ENCODE measurements at regions not wholly inside any gene's neighbourhood (a gene's known extent, or its start where the extent isn't known, plus 50 kb on each side); places are given as distances from the start of the nearest gene placed in this dataset.
A peak's percentile ranks its signal among the peaks of the same experiment; 100 is the strongest.

DNA sequence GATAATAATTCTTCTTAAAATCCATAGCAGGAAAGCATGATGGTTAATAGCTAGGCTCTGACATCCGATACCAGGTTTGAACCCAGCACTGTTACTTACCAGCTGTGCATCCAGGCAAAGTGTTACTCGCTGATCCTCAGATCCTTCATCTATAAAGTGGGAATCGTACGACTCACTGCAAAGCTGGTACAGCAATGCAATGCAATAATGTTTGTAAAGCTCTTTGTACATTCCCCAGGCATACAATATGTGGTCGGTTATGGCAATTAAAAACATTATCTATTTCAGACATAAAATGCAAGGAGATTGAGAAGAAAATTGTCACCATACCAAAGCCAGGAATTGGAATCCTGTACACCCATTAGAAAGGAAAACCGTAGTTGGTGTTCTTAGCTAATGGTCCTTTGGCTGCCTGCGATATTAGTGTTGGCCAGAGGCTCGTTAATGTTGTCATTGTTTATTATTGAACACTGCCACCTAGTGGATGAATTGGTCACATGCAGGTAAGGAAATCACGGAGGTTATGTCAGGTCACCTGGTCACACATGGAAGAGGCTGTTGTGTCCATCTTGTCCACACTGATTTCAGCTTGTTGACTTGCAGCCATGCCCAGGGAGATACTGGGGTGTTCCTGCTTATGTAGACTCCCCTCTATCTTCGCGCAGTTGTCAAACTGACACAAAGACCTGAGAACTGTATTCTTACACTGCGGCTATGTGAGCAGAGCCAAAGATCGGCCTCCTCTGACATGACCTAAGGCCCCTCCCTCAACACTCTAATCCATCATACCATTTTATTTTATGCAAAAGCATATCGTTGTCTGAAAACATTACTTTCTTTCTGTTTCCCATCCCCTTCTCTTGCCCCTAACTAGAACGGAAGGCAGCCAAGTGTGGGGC, 87.5 kb upstream of the PPP2R2B start:
- no peak overlapping the region for H3K27ac ChIP-seq (ENCODE audit: low read depth, low read length, severe bottlenecking)
- no peak overlapping the region for H3K4me3 ChIP-seq (ENCODE audit: extremely low read depth, insufficient read depth, low read length, poor library complexity, severe bottlenecking)
- 48 to 62% methylated on average over 10 to 11 of the region's 15 CpGs for WGBS, 2 experiments (ENCODE audit: insufficient coverage in 2 of 2)

DNA sequence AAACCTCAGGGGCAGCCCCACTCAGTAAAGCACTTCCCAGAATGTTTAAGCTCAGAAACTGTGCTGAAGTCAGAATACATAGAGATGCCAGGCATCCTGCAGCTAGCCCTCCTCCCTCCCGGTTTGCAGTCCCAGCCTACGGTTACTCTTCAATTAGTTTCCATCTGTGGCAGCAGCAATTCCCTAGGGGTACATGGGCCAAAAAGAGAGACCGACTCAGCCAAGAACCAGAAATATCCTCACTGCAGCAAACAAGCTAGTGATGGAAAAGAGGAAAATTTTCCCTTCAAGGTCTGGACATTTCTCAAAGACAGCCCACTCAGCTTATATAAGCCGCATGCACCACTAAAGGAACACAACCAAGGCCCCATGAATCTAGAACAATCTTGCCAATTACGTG, 89.1 kb upstream of the PPP2R2B start:
- Histone ChIP-seq H3K9me3 (ENCODE audit: control insufficient read depth, low read length) (no peaks in the 10 kb centered on the region), H3K27ac (ENCODE audit: low read depth, low read length, severe bottlenecking) (no peak overlapping the region), H3K4me3 (ENCODE audit: extremely low read depth, insufficient read depth, low read length, poor library complexity, severe bottlenecking) (no peak overlapping the region), H3K36me3 (ENCODE audit: control insufficient read depth, insufficient read depth, low read length) (no peaks in the 10 kb centered on the region), H3K4me1 (ENCODE audit: control insufficient read depth, insufficient read depth, low read length, poor library complexity, severe bottlenecking) (no peaks in the 10 kb centered on the region)
- 79 to 88% methylated on average over 3 of the region's 5 CpGs for WGBS, 2 experiments (ENCODE audit: insufficient coverage in 2 of 2)

More for the DNA sequence above, 87.5 kb upstream of the PPP2R2B start:
- no peaks in the 10 kb centered on the region for H3K9me3 ChIP-seq (ENCODE audit: control insufficient read depth, low read length)
- no peaks in the 10 kb centered on the region for H3K4me1 ChIP-seq (ENCODE audit: control insufficient read depth, insufficient read depth, low read length, poor library complexity, severe bottlenecking)
- no peaks in the 10 kb centered on the region for H3K36me3 ChIP-seq (ENCODE audit: control insufficient read depth, insufficient read depth, low read length)

DNA sequence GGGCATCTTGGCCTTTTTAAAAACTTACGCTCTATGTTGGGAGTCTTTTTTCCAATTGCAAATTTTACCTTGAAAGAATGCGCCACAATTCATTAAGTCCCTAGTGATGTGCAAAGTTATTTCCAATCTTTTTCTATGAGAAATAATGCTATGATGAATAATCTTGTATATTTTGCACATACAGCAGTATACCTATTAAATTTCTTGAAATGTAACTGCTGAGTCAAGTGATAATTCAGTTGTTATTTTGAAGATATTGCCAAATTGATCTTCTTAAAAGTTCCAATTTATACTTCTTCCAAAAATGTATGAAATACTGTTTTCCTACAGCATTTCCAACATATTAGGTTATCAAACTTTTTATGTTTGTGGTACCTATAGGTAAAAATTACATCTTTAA, 92.8 kb upstream of the PPP2R2B start:
- H3K4me1 ChIP-seq (ENCODE audit: control insufficient read depth, insufficient read depth, low read length, poor library complexity, severe bottlenecking), result no peaks in the 10 kb centered on the region
- 83% methylated on average over 1 of the region's 2 CpGs; no CpG with 5 or more reads in 1 of the 2 experiments for WGBS, 2 experiments (ENCODE audit: insufficient coverage in 2 of 2)
- no peaks in the 10 kb centered on the region for H3K9me3 ChIP-seq (ENCODE audit: control insufficient read depth, low read length)
- no peaks in the 10 kb centered on the region for H3K36me3 ChIP-seq (ENCODE audit: control insufficient read depth, insufficient read depth, low read length)
- H3K27ac ChIP-seq (ENCODE audit: low read depth, low read length, severe bottlenecking), result no peak overlapping the region
- H3K4me3 ChIP-seq (ENCODE audit: extremely low read depth, insufficient read depth, low read length, poor library complexity, severe bottlenecking), result no peak overlapping the region

DNA sequence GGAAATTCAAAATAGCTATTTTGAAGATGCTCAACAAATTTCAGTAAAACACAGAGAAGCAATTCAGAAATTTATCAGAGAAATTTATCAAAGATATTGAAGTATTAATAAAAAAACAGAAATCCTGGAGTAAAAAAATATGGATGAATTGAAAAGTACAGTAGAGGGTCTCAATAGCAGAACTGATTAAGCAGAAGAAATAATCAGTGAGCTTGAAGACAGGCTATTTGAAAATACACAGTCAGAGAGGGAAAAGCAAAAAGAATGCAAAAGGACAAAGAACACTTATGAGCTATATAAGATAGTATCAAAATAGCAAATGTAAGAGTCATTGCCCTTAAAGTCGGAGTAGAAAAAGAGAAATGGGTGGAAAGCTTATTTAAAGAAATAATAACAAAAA, 107.9 kb upstream of the PPP2R2B start:
- Histone ChIP-seq H3K27ac (ENCODE audit: low read depth, low read length, severe bottlenecking) (no peak overlapping the region), H3K9me3 (ENCODE audit: control insufficient read depth, low read length) (no peaks in the 10 kb centered on the region), H3K4me3 (ENCODE audit: extremely low read depth, insufficient read depth, low read length, poor library complexity, severe bottlenecking) (no peak overlapping the region), H3K36me3 (ENCODE audit: control insufficient read depth, insufficient read depth, low read length) (no peaks in the 10 kb centered on the region), H3K4me1 (ENCODE audit: control insufficient read depth, insufficient read depth, low read length, poor library complexity, severe bottlenecking) (no peaks in the 10 kb centered on the region)
- no CpG with 5 or more reads among the region's 1 CpG for WGBS, 2 experiments (ENCODE audit: insufficient coverage in 2 of 2)

DNA sequence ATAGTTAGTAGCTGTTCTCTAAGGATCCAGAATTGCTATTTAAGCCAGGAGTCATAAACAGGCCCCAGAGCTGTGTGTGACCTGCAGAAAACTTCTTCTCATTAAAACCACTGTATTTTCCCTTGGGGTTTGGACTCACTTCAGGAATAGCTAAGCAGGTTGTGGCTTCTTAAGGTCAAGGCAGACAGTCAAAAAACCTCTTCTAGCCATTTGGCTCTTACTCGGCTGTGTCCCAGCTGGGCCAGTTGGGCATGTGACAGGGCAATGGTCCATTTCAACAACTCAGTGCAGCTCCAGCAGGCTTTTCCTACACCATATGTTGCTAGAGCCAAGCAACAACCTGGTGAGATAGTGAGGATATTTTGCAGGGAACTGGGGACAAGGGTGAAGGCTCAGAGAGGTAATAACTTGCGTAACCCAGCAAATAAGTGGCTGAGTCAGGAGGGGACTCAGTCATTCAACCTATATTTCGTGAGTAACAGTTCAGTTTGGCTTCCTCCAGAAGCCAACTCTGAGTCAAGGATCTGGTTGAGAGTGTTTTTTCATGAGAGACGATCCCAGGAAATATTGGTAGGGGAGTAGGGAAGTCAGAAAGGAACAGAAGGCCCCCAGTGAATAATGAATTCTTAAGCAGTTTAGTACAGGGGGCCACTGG, 115.4 kb upstream of the PPP2R2B start:
- H3K9me3 ChIP-seq (ENCODE audit: control insufficient read depth, low read length), result peaks cover 6% of the 10 kb centered on the region
- peaks cover 4% of the 10 kb centered on the region for H3K4me1 ChIP-seq (ENCODE audit: control insufficient read depth, insufficient read depth, low read length, poor library complexity, severe bottlenecking)
- 79 to 85% methylated on average over 3 to 4 of the region's 4 CpGs for WGBS, 2 experiments (ENCODE audit: insufficient coverage in 2 of 2)
- H3K27ac ChIP-seq (ENCODE audit: low read depth, low read length, severe bottlenecking), result no peak overlapping the region
- no peaks in the 10 kb centered on the region for H3K36me3 ChIP-seq (ENCODE audit: control insufficient read depth, insufficient read depth, low read length)
- no peak overlapping the region for H3K4me3 ChIP-seq (ENCODE audit: extremely low read depth, insufficient read depth, low read length, poor library complexity, severe bottlenecking)

DNA sequence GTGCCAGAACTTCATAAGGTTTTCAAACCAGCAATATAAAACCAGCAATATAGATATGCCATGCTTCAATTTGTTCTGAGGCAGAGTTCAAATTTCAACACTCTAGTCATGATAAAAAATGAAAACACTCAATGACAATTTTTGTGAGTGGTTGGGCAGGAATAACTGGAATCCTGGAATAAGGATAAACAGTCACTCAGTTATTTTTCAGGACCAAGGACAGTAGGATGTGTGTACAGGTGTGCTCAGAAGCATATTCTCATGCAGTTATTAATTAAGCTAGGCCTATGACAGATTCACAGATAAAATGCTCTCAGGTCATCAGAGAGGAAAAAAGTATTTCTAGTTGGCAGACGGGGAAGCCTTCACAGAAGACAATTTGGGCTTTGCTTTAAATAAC, 117.3 kb upstream of the PPP2R2B start:
- no peaks in the 10 kb centered on the region for H3K36me3 ChIP-seq (ENCODE audit: control insufficient read depth, insufficient read depth, low read length)
- no peak overlapping the region for H3K4me3 ChIP-seq (ENCODE audit: extremely low read depth, insufficient read depth, low read length, poor library complexity, severe bottlenecking)
- peaks cover 4% of the 10 kb centered on the region for H3K4me1 ChIP-seq (ENCODE audit: control insufficient read depth, insufficient read depth, low read length, poor library complexity, severe bottlenecking)
- WGBS, 2 experiments (ENCODE audit: insufficient coverage in 2 of 2), result 76 to 83% methylated on average over 1 of the region's 1 CpG
- H3K9me3 ChIP-seq (ENCODE audit: control insufficient read depth, low read length), result peaks cover 6% of the 10 kb centered on the region
- no peak overlapping the region for H3K27ac ChIP-seq (ENCODE audit: low read depth, low read length, severe bottlenecking)

DNA sequence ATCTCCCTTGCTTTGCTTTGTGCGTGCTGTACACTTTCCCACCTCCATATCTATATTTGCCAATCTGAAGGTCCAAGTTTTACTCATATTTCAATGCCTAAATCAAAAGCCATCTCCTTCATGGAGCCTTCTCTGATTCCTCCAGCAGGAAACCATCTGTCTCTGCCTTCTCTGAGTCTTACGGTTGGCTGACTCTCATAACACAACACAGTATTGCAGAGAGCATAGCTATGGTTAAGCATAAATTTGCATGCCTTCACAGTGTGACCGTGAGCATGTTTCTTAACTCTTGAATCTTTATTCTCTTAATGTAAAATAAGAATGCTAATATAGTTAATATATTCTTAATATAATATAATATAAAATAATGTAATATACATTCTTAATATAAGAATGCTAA, 136.8 kb upstream of the PPP2R2B start:
- Histone ChIP-seq H3K27ac (ENCODE audit: low read depth, low read length, severe bottlenecking) (no peak overlapping the region), H3K36me3 (ENCODE audit: control insufficient read depth, insufficient read depth, low read length) (no peaks in the 10 kb centered on the region), H3K4me1 (ENCODE audit: control insufficient read depth, insufficient read depth, low read length, poor library complexity, severe bottlenecking) (peaks cover 23% of the 10 kb centered on the region), H3K9me3 (ENCODE audit: control insufficient read depth, low read length) (no peaks in the 10 kb centered on the region), H3K4me3 (ENCODE audit: extremely low read depth, insufficient read depth, low read length, poor library complexity, severe bottlenecking) (no peak overlapping the region)
- WGBS, 2 experiments (ENCODE audit: insufficient coverage in 2 of 2), result 92 to 100% methylated on average over 2 of the region's 3 CpGs

DNA sequence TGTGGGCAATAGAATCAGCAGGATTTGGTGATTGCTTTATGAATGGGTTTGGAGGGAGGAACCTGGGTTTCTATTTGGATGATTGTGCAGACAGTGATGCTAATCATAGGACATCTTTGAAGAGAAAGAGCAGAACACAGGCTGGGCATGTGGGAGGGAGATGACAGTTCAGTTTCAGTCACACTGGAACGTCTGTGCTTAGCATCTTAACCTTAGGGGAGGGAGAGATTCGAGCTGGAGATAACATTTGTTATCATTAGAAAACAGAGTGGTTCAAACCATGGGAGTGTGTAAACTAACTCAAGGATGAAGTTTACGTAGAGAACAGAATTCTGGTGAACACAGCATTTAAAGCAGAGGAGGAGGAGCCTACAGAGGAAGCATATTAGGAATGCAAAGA, 138.6 kb upstream of the PPP2R2B start:
- Histone ChIP-seq H3K9me3 (ENCODE audit: control insufficient read depth, low read length) (no peaks in the 10 kb centered on the region), H3K27ac (ENCODE audit: low read depth, low read length, severe bottlenecking) (peak overlapping the region; percentile 99), H3K4me1 (ENCODE audit: control insufficient read depth, insufficient read depth, low read length, poor library complexity, severe bottlenecking) (peaks cover 28% of the 10 kb centered on the region), H3K4me3 (ENCODE audit: extremely low read depth, insufficient read depth, low read length, poor library complexity, severe bottlenecking) (no peak overlapping the region), H3K36me3 (ENCODE audit: control insufficient read depth, insufficient read depth, low read length) (no peaks in the 10 kb centered on the region)
- 35 to 55% methylated on average over 3 of the region's 3 CpGs for WGBS, 2 experiments (ENCODE audit: insufficient coverage in 2 of 2)

DNA sequence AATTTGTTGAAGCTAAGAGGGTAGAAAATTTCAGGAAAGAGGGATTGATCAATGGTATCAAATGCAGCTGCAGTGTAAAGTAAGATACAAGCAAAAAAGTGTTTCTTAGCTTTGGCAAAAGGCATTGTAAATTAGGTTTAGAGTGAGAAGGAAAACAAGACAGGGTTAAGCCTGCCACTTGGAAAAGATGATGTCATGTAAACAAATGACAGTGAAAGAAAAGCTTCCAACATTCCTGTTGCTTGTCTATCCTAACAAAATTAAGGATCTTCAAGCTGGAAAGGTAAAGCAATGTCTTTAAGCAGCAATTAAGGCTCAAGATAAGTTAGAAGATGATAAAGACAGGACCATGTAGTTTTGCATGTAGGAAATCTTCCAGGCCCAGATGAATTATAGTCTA, 139.1 kb upstream of the PPP2R2B start:
- no peak overlapping the region for H3K4me3 ChIP-seq (ENCODE audit: extremely low read depth, insufficient read depth, low read length, poor library complexity, severe bottlenecking)
- H3K27ac ChIP-seq (ENCODE audit: low read depth, low read length, severe bottlenecking), result peak overlapping the region; percentile 99
- peaks cover 28% of the 10 kb centered on the region for H3K4me1 ChIP-seq (ENCODE audit: control insufficient read depth, insufficient read depth, low read length, poor library complexity, severe bottlenecking)
- no peaks in the 10 kb centered on the region for H3K9me3 ChIP-seq (ENCODE audit: control insufficient read depth, low read length)
- no peaks in the 10 kb centered on the region for H3K36me3 ChIP-seq (ENCODE audit: control insufficient read depth, insufficient read depth, low read length)

DNA sequence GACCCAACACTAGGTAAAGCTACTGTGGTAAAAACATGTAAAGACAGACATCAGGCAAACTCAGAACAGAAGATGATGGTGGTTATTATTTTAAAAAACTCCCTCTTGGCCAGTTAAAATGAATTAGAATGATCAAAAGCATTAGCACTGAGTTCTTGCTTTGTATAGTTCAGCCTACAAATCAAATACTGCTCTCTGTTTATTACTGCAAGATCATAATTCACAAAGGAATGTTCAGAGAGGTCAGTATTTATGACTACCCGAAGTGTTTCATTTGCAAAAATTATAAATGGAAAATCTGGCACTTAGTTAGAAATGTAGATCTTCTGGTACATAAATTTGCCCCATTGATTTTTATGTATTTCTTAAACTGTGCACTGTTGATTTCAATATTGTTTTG, 140.3 kb upstream of the PPP2R2B start:
- WGBS, 2 experiments (ENCODE audit: insufficient coverage in 2 of 2), result no CpG with 5 or more reads among the region's 1 CpG
- Histone ChIP-seq H3K4me3 (ENCODE audit: extremely low read depth, insufficient read depth, low read length, poor library complexity, severe bottlenecking) (no peak overlapping the region), H3K4me1 (ENCODE audit: control insufficient read depth, insufficient read depth, low read length, poor library complexity, severe bottlenecking) (peaks cover 28% of the 10 kb centered on the region), H3K9me3 (ENCODE audit: control insufficient read depth, low read length) (no peaks in the 10 kb centered on the region), H3K36me3 (ENCODE audit: control insufficient read depth, insufficient read depth, low read length) (no peaks in the 10 kb centered on the region), H3K27ac (ENCODE audit: low read depth, low read length, severe bottlenecking) (peak overlapping the region; percentile 3)

DNA sequence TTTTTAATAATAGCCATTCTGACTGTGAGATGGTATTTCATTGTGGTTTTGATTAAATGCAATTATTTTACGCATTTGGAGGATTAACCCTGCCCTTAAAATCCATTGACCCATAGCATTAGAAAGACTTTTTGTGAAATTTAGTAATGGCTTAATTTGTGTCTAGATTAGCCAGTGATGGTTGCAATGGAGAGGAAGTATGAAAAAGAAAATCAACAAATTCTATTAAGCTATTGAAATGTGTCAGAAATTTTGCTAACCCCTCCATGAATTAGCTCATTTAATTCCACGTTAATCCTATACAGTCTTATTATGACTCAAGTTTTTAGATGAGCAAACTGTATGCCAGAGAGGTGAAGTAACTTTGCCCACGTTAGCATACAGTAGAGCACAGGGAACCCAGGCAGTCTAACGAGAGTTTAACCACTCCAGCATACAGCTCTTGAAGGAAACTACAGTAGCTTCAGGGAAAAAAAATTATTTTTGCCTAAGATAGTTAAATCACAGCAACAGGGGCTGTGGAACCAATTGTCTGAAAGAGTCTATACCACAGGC, 158.2 kb upstream of the PPP2R2B start:
- WGBS, 2 experiments (ENCODE audit: insufficient coverage in 2 of 2), result 82% methylated on average over 2 of the region's 4 CpGs; no CpG with 5 or more reads in 1 of the 2 experiments
- no peaks in the 10 kb centered on the region for H3K9me3 ChIP-seq (ENCODE audit: control insufficient read depth, low read length)
- no peak overlapping the region for H3K27ac ChIP-seq (ENCODE audit: low read depth, low read length, severe bottlenecking)
- peaks cover 11% of the 10 kb centered on the region for H3K4me1 ChIP-seq (ENCODE audit: control insufficient read depth, insufficient read depth, low read length, poor library complexity, severe bottlenecking)
- no peaks in the 10 kb centered on the region for H3K36me3 ChIP-seq (ENCODE audit: control insufficient read depth, insufficient read depth, low read length)
- H3K4me3 ChIP-seq (ENCODE audit: extremely low read depth, insufficient read depth, low read length, poor library complexity, severe bottlenecking), result no peak overlapping the region

Data from mesodermal cell (in vitro differentiated cells).